ENCODE measurements at regions not wholly inside any gene's neighbourhood (a gene's known extent, or its start where the extent isn't known, plus 50 kb on each side); places are given as distances from the start of the nearest gene placed in this dataset.

GRCh38 chr18:42156281-42156680 lies 201.2 kb downstream of the PIK3C3 start:
- no peak for TF ChIP-seq POLR2A (IDR thresholded peaks at IDR 0.05)
- TF ChIP-seq CTCF (IDR thresholded peaks at IDR 0.05 in 8 of 11, conservative IDR thresholded peaks at IDR 0.05 in 3 of 11): no peak

Measured in spleen (tissue), 7 donors.